ENCODE measurements at regions not wholly inside any gene's neighbourhood (a gene's known extent, or its start where the extent isn't known, plus 50 kb on each side); places are given as distances from the start of the nearest gene placed in this dataset.
A peak's percentile ranks its signal among the peaks of the same experiment; 100 is the strongest.

- Histone ChIP-seq H3K36me3 (ENCODE audit: insufficient read depth, low read length) (no peaks in the 10 kb centered on the region), H3K4me2 (ENCODE audit: insufficient read depth, low read length) (no peak overlapping the region), H2AFZ (ENCODE audit: low read depth, low read length) (no peak overlapping the region), H3K79me2 (ENCODE audit: insufficient read depth, low read length) (no peaks in the 10 kb centered on the region), H3K4me3 (ENCODE audit: low read depth in 1 of 2, low read length in 2 of 2) (no peak overlapping the region), H4K20me1 (ENCODE audit: insufficient read depth, low read length) (no peaks in the 10 kb centered on the region), H3K4me1 (ENCODE audit: insufficient read depth, low read length) (no peaks in the 10 kb centered on the region), H3K27ac (ENCODE audit: low read length) (no peak overlapping the region), H3K27me3 (ENCODE audit: insufficient read depth, low read length, poor library complexity) (peaks cover 6% of the 10 kb centered on the region), H3K9ac (ENCODE audit: low read depth, low read length) (no peak overlapping the region), H3K9me3 (ENCODE audit: insufficient read depth, low read length, severe bottlenecking) (no peaks in the 10 kb centered on the region)
- ATAC-seq (ENCODE audit: insufficient read depth, low read depth) (peak; percentile 85), DNase-seq (peak; percentile 67)
- TF ChIP-seq EZH2 (IDR thresholded peaks at IDR 0.05; ENCODE audit: borderline replicate concordance, low read depth, low read length, severe bottlenecking) (no peak), CTCF (IDR thresholded peaks at IDR 0.05; ENCODE audit: borderline replicate concordance, extremely low read depth, low read length, poor library complexity, severe bottlenecking) (peak; percentile 94)
These were observed 63.0 kb upstream of the TWIST2 start for GRCh38 chr2:238784671-238785527.

- no peak for DNase-seq
- Histone ChIP-seq H3K4me1 (ENCODE audit: insufficient read depth, low read length) (no peaks in the 10 kb centered on the region), H3K9ac (ENCODE audit: low read depth, low read length) (no peak overlapping the region), H3K36me3 (ENCODE audit: insufficient read depth, low read length) (no peaks in the 10 kb centered on the region), H3K27me3 (ENCODE audit: insufficient read depth, low read length, poor library complexity) (peaks cover 11% of the 10 kb centered on the region), H3K4me3 (ENCODE audit: low read depth in 1 of 2, low read length in 2 of 2) (no peak overlapping the region), H3K4me2 (ENCODE audit: insufficient read depth, low read length) (no peak overlapping the region), H4K20me1 (ENCODE audit: insufficient read depth, low read length) (no peaks in the 10 kb centered on the region), H3K79me2 (ENCODE audit: insufficient read depth, low read length) (no peaks in the 10 kb centered on the region), H3K27ac (ENCODE audit: low read length) (no peak overlapping the region), H2AFZ (ENCODE audit: low read depth, low read length) (no peak overlapping the region), H3K9me3 (ENCODE audit: insufficient read depth, low read length, severe bottlenecking) (no peaks in the 10 kb centered on the region)
- TF ChIP-seq EZH2 (IDR thresholded peaks at IDR 0.05; ENCODE audit: borderline replicate concordance, low read depth, low read length, severe bottlenecking) = no peak
- no peak for TF ChIP-seq CTCF (IDR thresholded peaks at IDR 0.05; ENCODE audit: borderline replicate concordance, extremely low read depth, low read length, poor library complexity, severe bottlenecking)
- no peak for ATAC-seq (ENCODE audit: insufficient read depth, low read depth)
These were observed 62.4 kb upstream of the TWIST2 start for GRCh38 chr2:238785528-238785860.

GRCh38 chr2:238786379-238786778 lies 61.5 kb upstream of the TWIST2 start:
- H2AFZ ChIP-seq (ENCODE audit: low read depth, low read length) = no peak overlapping the region
- H3K4me3 ChIP-seq (ENCODE audit: low read depth in 1 of 2, low read length in 2 of 2) = no peak overlapping the region
- H3K27me3 ChIP-seq (ENCODE audit: insufficient read depth, low read length, poor library complexity) = peaks cover 11% of the 10 kb centered on the region
- ATAC-seq (ENCODE audit: insufficient read depth, low read depth) (no peak), DNase-seq (no peak)
- no peaks in the 10 kb centered on the region for H3K4me1 ChIP-seq (ENCODE audit: insufficient read depth, low read length)
- H3K4me2 ChIP-seq (ENCODE audit: insufficient read depth, low read length) = no peak overlapping the region
- no peak overlapping the region for H3K27ac ChIP-seq (ENCODE audit: low read length)
- no peak overlapping the region for H3K9ac ChIP-seq (ENCODE audit: low read depth, low read length)
- H3K9me3 ChIP-seq (ENCODE audit: insufficient read depth, low read length, severe bottlenecking) = no peaks in the 10 kb centered on the region
- H3K36me3 ChIP-seq (ENCODE audit: insufficient read depth, low read length) = no peaks in the 10 kb centered on the region
- H4K20me1 ChIP-seq (ENCODE audit: insufficient read depth, low read length) = no peaks in the 10 kb centered on the region
- TF ChIP-seq EZH2 (IDR thresholded peaks at IDR 0.05; ENCODE audit: borderline replicate concordance, low read depth, low read length, severe bottlenecking) = no peak
- no peak for TF ChIP-seq CTCF (IDR thresholded peaks at IDR 0.05; ENCODE audit: borderline replicate concordance, extremely low read depth, low read length, poor library complexity, severe bottlenecking)
- no peaks in the 10 kb centered on the region for H3K79me2 ChIP-seq (ENCODE audit: insufficient read depth, low read length)

Data from DND-41 (cell line).